H1 (cell line): ENCODE measurements at regions not wholly inside any gene's neighbourhood (a gene's known extent, or its start where the extent isn't known, plus 50 kb on each side); places are given as distances from the start of the nearest gene placed in this dataset.

Source experiments
- CTCF ChIA-PET: fragments of 300-600 bp; sonication (Branson Sonifier 250); formaldehyde crosslinking; loops from one replicate; lab custom pipeline; 2021; ENCODE audit not compliant: partially characterized antibody; lab: Charles Lee
- POLR2A ChIA-PET: fragments of 300-600 bp; sonication (Branson Sonifier 250); formaldehyde crosslinking; loops from one replicate; lab custom pipeline; 2021; ENCODE audit warnings: inconsistent platforms; ENCODE audit not compliant: partially characterized antibody; lab: Charles Lee
- DNase-seq, 2 experiments: peaks; one replicate each; pipeline versions ENCODE4 v3.0.0 to v3.0.0-alpha.2; 2010 to 2022; ENCODE audit warnings: low spot score in 2 of 2, low read depth in 1 of 2, mixed read lengths in 1 of 2
- FAIRE-seq: peaks from 2 replicates; lab custom pipeline; 2011; peaks lifted over from hg19 to GRCh38; lab: Jason Lieb, UNC
- H2AFZ ChIP-seq: 2 replicates; pipeline ENCODE4 v1.8.1; 2012; ENCODE audit warnings: low read length, inconsistent platforms
- H2AK5ac ChIP-seq: 2 replicates; pipeline ENCODE4 v1.6.1; 2013; ENCODE audit warnings: low read depth, low read length
- H2BK120ac ChIP-seq: replicated peaks from 2 replicates; pipeline ENCODE3; 2013; ENCODE audit warnings: low read depth, low read length, inconsistent platforms
- H2BK12ac ChIP-seq: 2 replicates; pipeline ENCODE4 v1.6.1; 2013; ENCODE audit warnings: low read depth, low read length
- H2BK15ac ChIP-seq: 2 replicates; pipeline ENCODE4 v1.6.1; 2013; ENCODE audit warnings: low read length
- H2BK20ac ChIP-seq: 2 replicates; pipeline ENCODE4 v1.6.1; 2013; ENCODE audit warnings: low read length
- H2BK5ac ChIP-seq: 2 replicates; pipeline ENCODE4 v1.6.1; 2013; ENCODE audit warnings: low read depth, low read length
- H3K14ac ChIP-seq: 2 replicates; pipeline ENCODE4 v1.6.1; 2013; ENCODE audit warnings: inconsistent platforms; ENCODE audit not compliant: insufficient read length
- H3K18ac ChIP-seq: 2 replicates; pipeline ENCODE4 v1.6.1; 2013; ENCODE audit warnings: low read length; ENCODE audit errors: extremely low read depth
- H3K23ac ChIP-seq: 2 replicates; pipeline ENCODE4 v1.6.1; 2013; ENCODE audit warnings: inconsistent platforms; ENCODE audit not compliant: insufficient read length
- H3K23me2 ChIP-seq: 2 replicates; pipeline ENCODE4 v1.6.1; 2013; ENCODE audit warnings: low read depth, low read length
- H3K27ac ChIP-seq: 2 replicates; pipeline ENCODE4 v1.6.1; 2011; ENCODE audit warnings: low read depth, low read length, inconsistent platforms
- H3K27me3 ChIP-seq, 4 experiments: replicated peaks in 1 of 4; 1 replicate in 1 of 4; 2 replicates in 3 of 4; pipeline versions ENCODE4 v1.6.1 to v1.8.1; 2011 to 2013; ENCODE audit warnings: low read length in 3 of 4, mild to moderate bottlenecking in 3 of 4, inconsistent platforms in 2 of 4, mixed read lengths in 2 of 4, moderate library complexity in 1 of 4; ENCODE audit not compliant: control insufficient read depth in 3 of 4, insufficient read depth in 3 of 4; ENCODE audit errors: extremely low read depth in 1 of 4
- H3K36me3 ChIP-seq, 4 experiments: 2 replicates each; pipeline versions ENCODE4 v1.6.1 to v1.8.1; 2011 to 2013; ENCODE audit warnings: mild to moderate bottlenecking in 4 of 4, low read length in 3 of 4, moderate library complexity in 2 of 4, control low read depth in 1 of 4, inconsistent platforms in 1 of 4; ENCODE audit not compliant: insufficient read depth in 4 of 4, control insufficient read depth in 2 of 4
- H3K4ac ChIP-seq: replicated peaks from 2 replicates; pipeline ENCODE3; 2013; ENCODE audit warnings: low read length, low read depth, mixed read lengths, inconsistent platforms; ENCODE audit not compliant: insufficient read length
- H3K4me1 ChIP-seq, 4 experiments: replicated peaks in 1 of 4; 1 replicate in 1 of 4; 2 replicates in 3 of 4; pipeline versions ENCODE4 v1.6.1 to v1.8.1; 2011 to 2013; ENCODE audit warnings: low read length in 3 of 4, inconsistent platforms in 2 of 4, mixed read lengths in 1 of 4; ENCODE audit not compliant: insufficient read depth in 4 of 4, control insufficient read depth in 3 of 4
- H3K4me2 ChIP-seq, 2 experiments: 2 replicates each; pipeline versions ENCODE4 v1.6.1 to v1.8.1; 2011 to 2013; ENCODE audit warnings: low read depth in 2 of 2, low read length in 2 of 2, control low read depth in 1 of 2, inconsistent platforms in 1 of 2, mild to moderate bottlenecking in 1 of 2; ENCODE audit not compliant: insufficient read depth in 1 of 2
- H3K4me3 ChIP-seq, 4 experiments: fragments of 200-600, 300-600 bp in 1 of 4; sonication (generic), shearing (Covaris generic), sonication (Bioruptor Twin) in 1 of 4; 2 replicates each; pipeline versions ENCODE4 v1.5.1 to v1.8.1; 2011 to 2016; ENCODE audit warnings: low read length in 4 of 4, low read depth in 3 of 4, control low read depth in 2 of 4, inconsistent platforms in 2 of 4, mild to moderate bottlenecking in 2 of 4, mixed read lengths in 1 of 4, moderate library complexity in 1 of 4; ENCODE audit not compliant: insufficient read depth in 2 of 4; ENCODE audit errors: extremely low read depth in 1 of 4
- H3K56ac ChIP-seq: replicated peaks from 2 replicates; pipeline ENCODE3; 2013; ENCODE audit warnings: low read depth, mild to moderate bottlenecking, mixed read lengths, low read length, inconsistent platforms; ENCODE audit not compliant: insufficient read length
- H3K79me1 ChIP-seq: 2 replicates; pipeline ENCODE4 v1.6.1; 2013; ENCODE audit warnings: low read depth, low read length, control low read depth
- H3K79me2 ChIP-seq, 2 experiments: 2 replicates each; pipeline versions ENCODE4 v1.6.1 to v1.8.1; 2012 to 2013; ENCODE audit warnings: low read length in 2 of 2, mild to moderate bottlenecking in 2 of 2, inconsistent platforms in 1 of 2; ENCODE audit not compliant: insufficient read depth in 2 of 2, control insufficient read depth in 1 of 2
- H3K9ac ChIP-seq, 4 experiments: replicated peaks in 1 of 4; 1 replicate in 1 of 4; 2 replicates in 3 of 4; pipeline versions ENCODE4 v1.6.1 to v1.8.1; 2011 to 2013; ENCODE audit warnings: low read depth in 3 of 4, low read length in 3 of 4, control low read depth in 2 of 4, mild to moderate bottlenecking in 2 of 4, moderate library complexity in 2 of 4, inconsistent platforms in 1 of 4; ENCODE audit errors: extremely low read depth in 1 of 4
- H3K9me3 ChIP-seq, 2 experiments: 2 replicates each; pipeline versions ENCODE4 v1.6.1 to v1.8.1; 2012 to 2013; ENCODE audit warnings: mild to moderate bottlenecking in 2 of 2, moderate library complexity in 2 of 2, control low read depth in 1 of 2, inconsistent platforms in 1 of 2, low read depth in 1 of 2, low read length in 1 of 2, mixed read lengths in 1 of 2; ENCODE audit not compliant: insufficient read depth in 2 of 2
- H4K20me1 ChIP-seq, 2 experiments: replicated peaks in 1 of 2; 2 replicates each; pipeline versions ENCODE3 to v1.8.1; 2011 to 2013; ENCODE audit warnings: inconsistent platforms in 2 of 2, low read length in 2 of 2, mild to moderate bottlenecking in 1 of 2; ENCODE audit not compliant: insufficient read depth in 2 of 2, control insufficient read depth in 1 of 2
- H4K5ac ChIP-seq: 2 replicates; pipeline ENCODE4 v1.6.1; 2013; ENCODE audit warnings: low read length, low read depth, mixed read lengths, inconsistent platforms; ENCODE audit not compliant: insufficient read length
- H4K8ac ChIP-seq: 2 replicates; pipeline ENCODE4 v1.8.0; 2013; ENCODE audit warnings: mild to moderate bottlenecking, moderate library complexity, low read length, inconsistent platforms; ENCODE audit not compliant: insufficient read depth; ENCODE audit errors: extremely low read depth
- H4K91ac ChIP-seq: replicated peaks from 2 replicates; pipeline ENCODE3; 2013; ENCODE audit warnings: low read length, mixed read lengths, inconsistent platforms; ENCODE audit not compliant: insufficient read length
- BRCA1 ChIP-seq: IDR thresholded peaks from 2 replicates; pipeline ENCODE4 v1.6.1; 2012; ENCODE audit warnings: low read depth, low read length, improper control_type of control experiment
- CHD1 ChIP-seq: IDR thresholded peaks from 2 replicates; pipeline ENCODE4 v1.6.1; 2012; ENCODE audit warnings: low read depth, low read length, improper control_type of control experiment
- CHD2 ChIP-seq: IDR thresholded peaks from 2 replicates; pipeline ENCODE4 v1.6.1; 2012; ENCODE audit warnings: low read length, improper control_type of control experiment
- CREB1 ChIP-seq: IDR thresholded peaks from 2 replicates; pipeline ENCODE4 v1.6.1; 2012; ENCODE audit warnings: inconsistent platforms
- CTBP2 ChIP-seq: IDR thresholded peaks from 2 replicates; pipeline ENCODE4 v1.7.0; 2011; ENCODE audit warnings: borderline replicate concordance, mild to moderate bottlenecking, moderate library complexity, mixed read lengths, low read length; ENCODE audit not compliant: insufficient read depth, insufficient read length
- EGR1 ChIP-seq: IDR thresholded peaks from 2 replicates; pipeline ENCODE4 v1.6.1; 2011; ENCODE audit warnings: low read depth, low read length, borderline replicate concordance
- EP300 ChIP-seq, 2 experiments: IDR thresholded peaks; 1 replicate in 1 of 2; 2 replicates in 1 of 2; pipeline ENCODE4 v1.6.1; 2011 to 2012; ENCODE audit warnings: low read depth in 2 of 2, low read length in 2 of 2, mild to moderate bottlenecking in 2 of 2, borderline replicate concordance in 1 of 2, inconsistent platforms in 1 of 2, moderate library complexity in 1 of 2
- GABPA ChIP-seq: IDR thresholded peaks from 2 replicates; pipeline ENCODE4 v1.6.1; 2011; ENCODE audit warnings: mild to moderate bottlenecking, low read length, moderate library complexity, borderline replicate concordance; ENCODE audit not compliant: insufficient read depth
- KDM4A ChIP-seq: IDR thresholded peaks from one replicate; pipeline ENCODE4 v1.7.1; 2012; ENCODE audit warnings: low read depth, mild to moderate bottlenecking, moderate library complexity, low read length, inconsistent platforms; ENCODE audit not compliant: severe bottlenecking
- MAFK ChIP-seq: IDR thresholded peaks from 2 replicates; pipeline ENCODE4 v1.6.1; 2012; ENCODE audit warnings: low read depth, mild to moderate bottlenecking, improper control_type of control experiment, low read length
- POLR2AphosphoS5 ChIP-seq: IDR thresholded peaks from 2 replicates; pipeline ENCODE4 v1.6.1; 2011; ENCODE audit warnings: low read depth, low read length
- RXRA ChIP-seq: IDR thresholded peaks from 2 replicates; pipeline ENCODE4 v1.6.1; 2011; ENCODE audit warnings: low read depth, mild to moderate bottlenecking, low read length, moderate library complexity; ENCODE audit not compliant: insufficient read depth
- SIN3A ChIP-seq, 2 experiments: IDR thresholded peaks in 1 of 2; conservative IDR thresholded peaks in 1 of 2; 2 replicates each; pipeline ENCODE4 v1.6.1; 2011 to 2012; ENCODE audit warnings: low read length in 2 of 2, improper control_type of control experiment in 1 of 2, low read depth in 1 of 2, mild to moderate bottlenecking in 1 of 2
- SUZ12 ChIP-seq: fragments of 200-600 bp; sonication (generic); IDR thresholded peaks from 2 replicates; pipeline ENCODE4 v1.6.1; 2012; ENCODE audit warnings: mild to moderate bottlenecking, inconsistent platforms, low read length, moderate library complexity, mixed read lengths
- TAF1 ChIP-seq: IDR thresholded peaks from 2 replicates; pipeline ENCODE4 v1.6.1; 2011; ENCODE audit warnings: mild to moderate bottlenecking, low read depth, low read length
- TBP ChIP-seq: IDR thresholded peaks from 2 replicates; pipeline ENCODE4 v1.6.1; 2011; ENCODE audit warnings: low read depth, low read length, improper control_type of control experiment

DNA sequence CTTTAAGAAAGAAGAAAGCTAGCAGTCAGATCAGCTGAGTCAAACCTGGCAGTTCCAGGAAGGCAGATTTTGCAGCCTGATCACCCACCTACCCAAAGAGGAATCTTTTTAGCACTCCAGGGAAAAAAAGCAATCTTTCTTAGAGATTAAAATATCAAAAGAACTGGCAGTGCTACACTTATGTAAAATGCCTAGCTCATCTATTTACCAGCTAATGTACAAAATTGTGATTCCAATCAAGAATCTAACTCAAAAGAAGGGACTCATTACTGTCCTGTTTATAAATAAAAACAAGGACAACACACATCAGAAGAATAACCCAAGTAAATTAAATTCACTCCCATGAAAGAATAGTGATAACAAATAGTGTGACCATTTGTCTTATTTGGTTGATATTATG is 222.4 kb upstream of the ERCC4 start:
- H3K36me3 ChIP-seq, result no peaks in the 10 kb centered on the region
- H3K23me2 ChIP-seq, result no peaks in the 10 kb centered on the region
- no peak overlapping the region for H2BK120ac ChIP-seq
- DNase-seq, result no peak
- no peaks in the 10 kb centered on the region for H3K79me1 ChIP-seq
- no peak overlapping the region for H4K91ac ChIP-seq
- H3K4ac ChIP-seq, result no peak overlapping the region
- H3K56ac ChIP-seq, result no peak overlapping the region
- no peak overlapping the region for H4K5ac ChIP-seq
- no peak overlapping the region for H4K8ac ChIP-seq
- H2BK12ac ChIP-seq, result no peak overlapping the region
- FAIRE-seq, result no peak
- CTCF ChIA-PET, result interaction anchor here (0.6 to 0.8 kb wide), 2 partner anchors 23 to 604 kb away, joined by 3 read pairs; no protein-coding TSS in a partner anchor
- no peak overlapping the region for H2AFZ ChIP-seq
- no peak overlapping the region for H2BK20ac ChIP-seq
- H3K9ac ChIP-seq, result no peak overlapping the region
- H3K4me2 ChIP-seq, result no peak overlapping the region
- H2AK5ac ChIP-seq, result no peak overlapping the region
- POLR2A ChIA-PET, result no interaction called here
- H2BK15ac ChIP-seq, result no peak overlapping the region
- H3K27ac ChIP-seq, result no peak overlapping the region
- H3K79me2 ChIP-seq, result no peaks in the 10 kb centered on the region
- no peak overlapping the region for H3K4me3 ChIP-seq
- H3K18ac ChIP-seq, result no peak overlapping the region
- no peak overlapping the region for H2BK5ac ChIP-seq
- H3K14ac ChIP-seq, result no peak overlapping the region
- no peaks in the 10 kb centered on the region for H3K4me1 ChIP-seq
- no peaks in the 10 kb centered on the region for H4K20me1 ChIP-seq
- no peaks in the 10 kb centered on the region for H3K27me3 ChIP-seq
- H3K9me3 ChIP-seq, result peaks cover 11 to 13% of the 10 kb centered on the region in 2 experiments; a peak in 2 of 4 replicates
- no peak overlapping the region for H3K23ac ChIP-seq
- no peak for TF ChIP-seq CTBP2
- no peak for TF ChIP-seq TAF1
- no peak for TF ChIP-seq TBP
- TF ChIP-seq CREB1, result no peak
- no peak for TF ChIP-seq MAFK
- TF ChIP-seq GABPA, result no peak
- TF ChIP-seq RXRA, result no peak
- TF ChIP-seq SUZ12, result no peak
- no peak for TF ChIP-seq BRCA1
- no peak for TF ChIP-seq EGR1
- TF ChIP-seq CHD2, result no peak
- TF ChIP-seq POLR2AphosphoS5, result no peak
- no peak for TF ChIP-seq KDM4A
- TF ChIP-seq EP300 (IDR thresholded peaks at IDR 0.05; ENCODE audit: borderline replicate concordance in 1 of 2, low read depth in 2 of 2, low read length in 2 of 2), result no peak
- TF ChIP-seq CHD1, result no peak
- no peak for TF ChIP-seq SIN3A (conservative IDR thresholded peaks at IDR 0.05 in 1 of 2, IDR thresholded peaks at IDR 0.05 in 1 of 2; ENCODE audit: low read depth in 1 of 2, low read length in 2 of 2)
